Cerebellar cortex (tissue), 1 donor: ENCODE measurements at regions not wholly inside any gene's neighbourhood (a gene's known extent, or its start where the extent isn't known, plus 50 kb on each side); places are given as distances from the start of the nearest gene placed in this dataset.
"Not testable (repeated sequence)": the region's sequence is repeated elsewhere in the genome, so short reads cannot be mapped to it uniquely, and the experiment has no call there.

Source experiments
- DNase-seq: peaks from one replicate; pipeline ENCODE4 v3.0.0-alpha.2; 2015; ENCODE audit warnings: low spot score

DNA sequence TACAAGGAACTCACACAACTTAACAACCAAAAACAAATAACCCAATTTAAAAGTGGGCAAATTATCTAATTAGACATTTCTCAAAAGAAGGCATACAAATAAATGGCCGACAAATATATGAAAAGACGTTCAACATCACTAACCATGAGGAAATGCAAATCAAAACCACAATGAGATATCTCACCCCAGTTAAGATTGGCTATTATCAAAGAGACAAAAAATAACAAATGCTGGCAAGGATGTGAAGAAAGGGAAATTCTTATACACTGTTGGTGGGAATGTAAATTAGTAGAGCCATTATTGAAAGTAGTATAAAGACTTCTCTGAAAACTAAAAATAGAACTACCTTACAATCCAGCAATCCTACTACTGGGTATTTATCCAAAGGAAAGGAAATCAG is 96.7 kb upstream of the SIRPG start:
- DNase-seq: no peak

DNA sequence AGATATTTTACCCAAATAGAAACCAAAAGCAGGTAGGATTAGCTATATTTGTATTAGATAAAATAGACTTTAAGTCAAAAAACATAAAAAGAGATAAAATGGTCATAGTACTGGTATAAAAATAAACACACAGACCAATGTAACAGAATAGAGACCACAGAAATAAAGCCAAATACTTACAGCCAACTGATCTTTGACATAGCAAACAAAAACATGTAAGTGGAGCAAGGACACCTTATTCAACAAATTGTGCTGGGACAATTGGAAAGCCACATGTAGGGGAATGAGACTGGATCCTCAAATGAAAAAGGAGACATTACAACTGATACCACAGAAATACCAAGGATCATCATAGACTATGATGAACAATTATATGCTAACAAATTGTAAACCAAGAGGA is 94.5 kb upstream of the SIRPG start:
- no peak for DNase-seq

GRCh38 chr20:1748777-1749176 is 91.2 kb upstream of the SIRPG start:
- no peak for DNase-seq

DNA sequence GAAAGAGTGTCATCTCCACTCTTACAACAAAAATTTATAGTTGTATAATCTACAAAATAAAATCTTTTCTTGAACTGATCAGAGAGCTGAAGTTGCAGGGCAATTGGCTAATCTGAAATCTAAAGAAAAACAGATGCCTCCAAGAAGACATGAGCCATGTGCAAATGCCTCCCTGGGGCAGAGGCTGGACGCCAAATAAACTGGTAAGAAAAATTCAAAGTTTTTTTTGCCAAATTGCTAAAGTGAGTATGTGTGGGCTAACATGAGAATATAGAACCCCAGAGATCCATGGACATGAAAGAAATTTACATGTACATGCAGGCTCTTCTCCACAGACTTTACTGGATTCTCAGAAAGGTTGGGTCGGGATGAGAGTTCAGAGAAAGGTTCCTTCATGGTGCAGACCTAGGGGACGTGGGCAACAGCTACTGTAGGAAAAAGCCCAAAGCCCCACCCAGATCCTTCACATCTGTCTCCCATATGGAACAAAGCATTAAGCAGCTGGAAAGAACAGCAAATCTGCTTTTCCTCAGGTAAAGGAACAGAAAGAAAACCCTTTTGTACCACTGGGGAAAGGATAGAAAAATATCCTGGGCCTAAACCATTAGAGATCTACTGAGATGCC is 90.5 kb upstream of the SIRPG start:
- DNase-seq: no peak

DNA sequence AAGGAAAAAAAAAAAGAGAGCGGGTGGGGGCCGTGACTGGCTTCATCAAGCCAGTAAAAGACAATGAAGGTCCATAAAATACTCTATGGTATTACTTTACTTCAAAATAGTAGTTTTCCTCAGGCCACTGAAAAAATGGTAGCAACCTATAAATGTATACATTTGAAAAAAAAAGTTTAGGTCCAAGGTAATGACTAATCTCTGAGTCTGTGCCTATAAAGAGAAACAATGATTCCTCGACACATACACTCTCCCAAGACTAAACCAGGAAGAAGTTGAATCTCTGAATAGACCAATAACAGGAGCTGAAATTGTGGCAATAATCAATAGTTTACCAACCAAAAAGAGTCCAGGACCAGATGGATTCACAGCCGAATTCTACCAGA is 84.5 kb upstream of the SIRPG start:
- not testable (repeated sequence) for DNase-seq

DNA sequence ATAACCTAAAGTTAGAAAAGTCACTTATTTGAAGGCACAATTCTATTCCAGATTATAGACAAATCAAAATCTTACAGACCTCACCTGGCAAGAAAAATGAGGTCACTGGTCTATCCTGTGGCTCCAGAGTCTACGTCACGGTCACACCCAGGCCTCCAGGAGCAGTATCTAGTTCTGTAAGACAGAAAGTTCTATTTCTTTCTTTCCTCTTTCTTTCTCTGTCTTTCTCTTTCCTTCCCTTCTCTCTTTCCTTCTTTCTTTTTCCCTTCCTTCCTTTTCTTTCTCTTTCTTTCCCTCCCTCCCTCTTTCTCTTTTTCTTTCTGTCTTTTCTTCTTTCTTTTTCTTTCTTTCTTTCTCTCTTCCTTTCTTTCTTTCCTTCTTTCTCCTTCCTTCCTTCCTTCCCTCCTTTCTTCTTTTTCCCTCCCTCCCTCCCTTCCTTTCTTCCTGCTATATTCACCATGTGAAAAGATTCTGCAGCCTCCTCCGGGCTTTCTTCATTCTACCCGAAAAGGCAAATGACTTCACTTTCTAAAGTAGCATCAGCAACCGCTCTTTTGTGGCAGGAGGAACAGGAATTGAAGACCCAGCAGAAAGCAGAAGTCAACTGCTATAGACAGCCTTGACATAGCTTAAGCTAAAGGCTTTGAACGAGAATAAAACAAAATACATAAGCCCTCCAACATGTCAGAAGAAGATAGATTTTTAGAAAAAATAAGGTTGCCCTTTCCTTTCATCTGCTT is 83.9 kb upstream of the SIRPG start:
- DNase-seq: no peak

DNA sequence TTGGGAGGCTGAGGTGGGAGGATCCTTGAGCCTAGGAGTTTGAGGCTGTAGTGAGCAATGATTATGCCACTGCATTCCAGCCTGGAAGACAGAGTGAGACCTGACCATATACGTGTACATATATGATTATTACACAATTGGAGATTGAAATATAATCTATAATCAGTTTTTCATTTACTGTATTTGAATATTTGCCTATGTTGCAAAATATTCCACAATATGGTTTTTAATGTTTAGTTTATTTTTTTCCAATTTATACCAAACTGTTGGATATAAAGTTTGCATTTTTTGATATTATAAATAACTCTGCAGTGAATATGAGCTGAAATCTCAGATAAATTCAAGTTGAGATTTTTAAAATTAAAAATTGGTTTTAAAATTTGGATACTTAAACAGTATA is 79.6 kb upstream of the SIRPG start:
- DNase-seq: no peak

GRCh38 chr20:1735417-1736089 is 78.0 kb upstream of the SIRPG start:
- DNase-seq: no peak

DNA sequence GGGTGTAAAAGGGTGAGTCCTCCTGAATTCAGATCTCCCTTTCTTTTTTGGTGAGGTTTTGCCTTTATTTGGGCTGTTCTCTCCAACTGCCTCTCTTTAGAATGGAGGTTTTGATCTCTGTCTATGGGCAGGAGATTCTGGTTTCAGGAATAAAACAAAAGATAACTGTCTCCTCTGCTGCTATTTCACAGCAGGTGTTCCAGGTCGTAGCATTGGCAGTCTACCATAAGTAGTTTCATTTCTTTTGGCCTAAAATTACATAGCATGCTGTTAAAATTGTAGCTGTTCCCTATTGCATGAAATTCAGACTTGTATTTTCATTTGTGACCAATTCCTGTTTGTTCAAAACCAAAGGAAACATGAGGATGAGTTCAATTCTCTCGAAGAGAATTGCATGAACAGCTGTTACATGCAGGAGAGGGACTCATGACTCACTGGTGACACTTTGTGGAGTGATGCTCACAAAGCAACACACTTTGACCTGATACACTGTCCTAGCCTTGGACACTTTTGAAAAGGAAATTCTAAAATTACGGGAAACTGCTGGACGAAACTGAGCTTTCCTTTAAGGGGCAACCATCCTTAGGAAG is 76.8 kb upstream of the SIRPG start:
- no peak for DNase-seq

GRCh38 chr20:1731828-1732375 is 74.3 kb upstream of the SIRPG start:
- not testable (repeated sequence) for DNase-seq

- not testable (repeated sequence) for DNase-seq
These were observed 73.6 kb upstream of the SIRPG start for GRCh38 chr20:1730981-1731711.

DNA sequence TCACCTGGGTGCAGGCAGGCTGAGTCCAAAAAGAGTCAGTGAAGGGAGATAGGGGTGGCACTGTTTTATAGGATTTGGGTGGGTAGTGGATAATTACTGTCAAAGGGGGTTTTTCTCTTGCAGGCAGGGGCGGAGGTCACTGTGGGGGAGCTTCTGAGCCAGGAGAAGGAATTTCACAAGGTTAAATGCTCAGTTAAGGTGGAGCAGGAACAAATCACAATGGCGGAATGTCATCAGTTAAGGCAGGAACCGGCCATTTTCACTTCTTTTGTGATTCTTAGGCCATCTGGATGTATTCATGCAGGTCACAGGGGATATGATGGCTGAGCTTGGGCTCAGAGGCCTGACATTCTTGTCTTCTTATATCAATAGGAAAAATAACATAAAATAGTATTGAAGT is 69.7 kb upstream of the SIRPG start:
- DNase-seq: not testable (repeated sequence)

- no peak for DNase-seq
These were observed 67.3 kb upstream of the SIRPG start for GRCh38 chr20:1724901-1725300.

DNA sequence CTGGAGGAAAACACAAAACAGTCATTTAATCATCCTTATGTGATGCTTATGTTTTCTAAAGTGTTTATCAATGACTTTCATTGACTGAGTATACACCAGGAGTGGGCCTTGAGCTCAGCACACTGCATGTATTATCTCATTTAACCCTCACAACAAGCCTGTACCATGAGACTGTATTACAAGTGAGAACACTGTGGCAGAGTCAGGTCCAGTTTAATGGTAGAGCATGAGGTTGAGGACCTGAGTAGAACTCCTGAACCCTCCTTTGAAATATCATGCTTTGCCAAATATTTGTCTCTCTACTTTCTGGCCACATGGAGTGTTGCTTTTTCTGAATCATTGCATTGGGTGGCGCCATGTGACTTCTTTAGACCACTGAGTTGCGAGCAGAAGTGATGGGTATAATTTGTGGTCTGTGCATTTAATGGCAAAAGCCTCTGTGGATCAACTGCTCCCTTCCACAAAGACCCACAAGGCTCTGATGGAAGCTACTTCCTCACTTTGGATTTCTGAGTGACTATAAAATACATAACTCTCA is 65.0 kb upstream of the SIRPG start:
- DNase-seq: no peak

- DNase-seq: no peak
These were observed 64.3 kb upstream of the SIRPG start for GRCh38 chr20:1721687-1722512.

GRCh38 chr20:1720845-1721475 is 63.4 kb upstream of the SIRPG start:
- DNase-seq: no peak

DNA sequence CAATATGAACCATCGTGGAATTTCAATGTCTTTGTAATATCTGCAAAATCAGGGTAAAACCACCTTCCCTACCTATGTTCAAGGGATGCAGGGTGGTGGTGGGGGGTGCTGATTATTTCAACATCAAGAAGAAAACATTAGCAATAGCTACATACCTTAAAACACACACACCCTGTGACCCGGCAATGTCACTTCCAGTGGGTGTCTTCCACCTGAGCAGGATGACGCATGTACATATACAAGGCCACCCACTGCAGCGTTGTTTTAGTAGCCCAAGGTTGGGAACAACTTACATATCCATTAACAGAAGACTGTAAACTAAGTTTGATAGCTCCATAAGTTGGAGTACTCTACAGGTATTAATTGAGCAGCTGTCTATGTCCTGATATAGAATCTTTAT is 62.6 kb upstream of the SIRPG start:
- no peak for DNase-seq

GRCh38 chr20:1718604-1719384 is 61.2 kb upstream of the SIRPG start:
- DNase-seq: no peak
